Activated CD4-positive, alpha-beta T cell treated with anti-CD3 and anti-CD28 coated beads, Interleukin-2, amount 50 U/mL, for 16 hours (primary cell): ENCODE measurements at regions not wholly inside any gene's neighbourhood (a gene's known extent, or its start where the extent isn't known, plus 50 kb on each side); places are given as distances from the start of the nearest gene placed in this dataset.
"Not testable (repeated sequence)": the region's sequence is repeated elsewhere in the genome, so short reads cannot be mapped to it uniquely, and the experiment has no call there.

Experiments
- DNase-seq: peaks from one replicate; pipeline ENCODE4 v3.0.0-alpha.2; 2020

GRCh38 chr2:49664827-49665226 is 510.5 kb upstream of the FSHR start:
- DNase-seq: no peak

- DNase-seq: no peak
Observed at GRCh38 chr2:49661809-49662208, 507.5 kb upstream of the FSHR start.

- DNase-seq: no peak
Observed at GRCh38 chr2:49656853-49657252, 502.5 kb upstream of the FSHR start.

- DNase-seq: no peak
Observed at GRCh38 chr2:49643149-49643548, 488.8 kb upstream of the FSHR start.

GRCh38 chr2:49640630-49641029 is 486.3 kb upstream of the FSHR start:
- DNase-seq: no peak

- no peak for DNase-seq
Observed at GRCh38 chr2:49621016-49621415, 466.7 kb upstream of the FSHR start.

- no peak for DNase-seq
Observed at GRCh38 chr2:49619804-49620203, 465.5 kb upstream of the FSHR start.

GRCh38 chr2:49618491-49618890 is 464.2 kb upstream of the FSHR start:
- DNase-seq: no peak

GRCh38 chr2:49616800-49617199 is 462.5 kb upstream of the FSHR start:
- no peak for DNase-seq

GRCh38 chr2:49611796-49612195 is 457.5 kb upstream of the FSHR start:
- DNase-seq: not testable (repeated sequence)

- DNase-seq: no peak
Observed at GRCh38 chr2:49600524-49600923, 446.2 kb upstream of the FSHR start.

GRCh38 chr2:49598231-49598630 is 443.9 kb upstream of the FSHR start:
- DNase-seq: no peak

- no peak for DNase-seq
Observed at GRCh38 chr2:49585921-49586320, 431.6 kb upstream of the FSHR start.

GRCh38 chr2:49582946-49583345 is 428.6 kb upstream of the FSHR start:
- DNase-seq: no peak

GRCh38 chr2:49577041-49577440 is 422.7 kb upstream of the FSHR start:
- no peak for DNase-seq

- no peak for DNase-seq
Observed at GRCh38 chr2:49569176-49569575, 414.9 kb upstream of the FSHR start.

GRCh38 chr2:49567811-49568600 is 413.7 kb upstream of the FSHR start:
- DNase-seq: no peak

- no peak for DNase-seq
Observed at GRCh38 chr2:49567021-49567420, 412.7 kb upstream of the FSHR start.

GRCh38 chr2:49553658-49554057 is 399.3 kb upstream of the FSHR start:
- DNase-seq: no peak

GRCh38 chr2:49532702-49533101 is 378.4 kb upstream of the FSHR start:
- DNase-seq: no peak

GRCh38 chr2:49515996-49516782 is 361.9 kb upstream of the FSHR start:
- DNase-seq: no peak

- no peak for DNase-seq
Observed at GRCh38 chr2:49514201-49514600, 359.9 kb upstream of the FSHR start.

GRCh38 chr2:49490710-49491109 is 336.4 kb upstream of the FSHR start:
- DNase-seq: peak; percentile 21

- DNase-seq: no peak
Observed at GRCh38 chr2:49487139-49487538, 332.8 kb upstream of the FSHR start.
